ENCODE measurements at regions not wholly inside any gene's neighbourhood (a gene's known extent, or its start where the extent isn't known, plus 50 kb on each side); places are given as distances from the start of the nearest gene placed in this dataset.
A peak's percentile ranks its signal among the peaks of the same experiment; 100 is the strongest.

DNA sequence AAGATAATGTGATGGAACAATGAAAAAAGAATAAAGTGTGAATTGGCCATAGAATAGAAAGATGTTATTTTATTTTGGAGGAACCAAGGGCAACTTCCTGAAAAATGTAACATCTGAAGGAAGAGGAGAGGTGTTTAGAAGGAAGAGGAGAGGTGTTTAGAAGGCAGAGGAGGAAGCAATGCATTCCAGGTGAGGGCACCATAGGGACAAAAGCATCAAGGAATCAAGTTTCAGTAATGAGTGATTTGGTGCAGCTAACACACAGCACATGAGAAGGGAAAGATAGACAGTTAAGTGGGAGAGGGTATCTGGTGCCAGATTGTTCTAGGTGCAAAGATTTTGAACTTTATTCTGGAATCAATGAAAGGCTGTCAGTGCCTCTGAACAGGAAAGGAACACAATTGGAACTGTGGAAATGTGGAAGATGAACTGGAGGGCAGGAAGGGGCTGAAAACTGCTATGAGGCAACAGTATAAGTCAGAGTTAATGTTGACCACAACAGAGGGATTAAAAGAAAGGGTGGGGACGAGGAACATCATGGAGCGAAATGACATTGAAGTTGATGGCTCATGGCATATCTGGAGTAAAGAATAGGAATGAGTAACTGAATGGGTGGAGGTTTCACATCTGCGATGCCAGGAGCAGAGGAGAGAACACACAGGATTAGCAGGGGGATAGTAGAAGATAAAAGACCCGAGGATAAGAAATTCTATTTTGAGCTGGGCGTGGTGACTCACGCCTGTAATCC is 326.6 kb downstream of the LRIG3 start (continued):
- 0 out of 2 replicates have a peak, but pooled peaks have one; percentile 19 for TF ChIP-seq RAD21 (IDR thresholded peaks at IDR 0.05; ENCODE audit: low read depth)
- no peak for TF ChIP-seq ZNF274 (IDR thresholded peaks at IDR 0.05; ENCODE audit: low read depth, low read length)

DNA sequence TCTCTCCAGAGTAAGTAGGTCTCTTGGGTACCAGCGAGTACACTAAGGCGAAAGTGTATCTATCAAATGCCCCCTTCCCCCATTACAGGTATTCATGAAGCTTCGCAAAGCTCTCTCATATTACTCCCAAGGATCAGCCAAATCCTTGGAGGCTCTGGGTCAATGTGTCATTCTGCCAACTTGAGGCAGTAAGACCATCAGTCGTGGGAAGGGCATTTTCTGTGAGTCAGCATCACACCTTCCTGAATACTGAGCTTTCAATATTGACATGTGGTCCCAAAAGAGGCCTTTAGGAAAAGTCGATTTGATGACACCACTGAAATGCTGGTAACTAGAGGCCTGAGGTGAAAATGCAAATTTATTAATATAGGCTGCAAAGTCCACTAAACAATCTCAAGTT is 323.9 kb downstream of the LRIG3 start:
- POLR2A ChIA-PET: no interaction called here
- TF ChIP-seq ZNF274 (IDR thresholded peaks at IDR 0.05; ENCODE audit: low read depth, low read length) (no peak), FOSL1 (IDR thresholded peaks at IDR 0.05; ENCODE audit: low read depth) (no peak), CBX3 (IDR thresholded peaks at IDR 0.05; ENCODE audit: low read depth) (no peak), CEBPB (IDR thresholded peaks at IDR 0.05; ENCODE audit: low read depth) (no peak), SRF (IDR thresholded peaks at IDR 0.05; ENCODE audit: low read depth) (no peak), POLR2A (IDR thresholded peaks at IDR 0.05; ENCODE audit: borderline replicate concordance, extremely low read depth, insufficient read depth, insufficient read length) (no peak), ZFX (IDR thresholded peaks at IDR 0.05) (no peak)
- TF ChIP-seq, protein P1, sequence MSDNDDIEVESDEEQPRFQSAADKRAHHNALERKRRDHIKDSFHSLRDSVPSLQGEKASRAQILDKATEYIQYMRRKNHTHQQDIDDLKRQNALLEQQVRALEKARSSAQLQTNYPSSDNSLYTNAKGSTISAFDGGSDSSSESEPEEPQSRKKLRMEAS (IDR thresholded peaks at IDR 0.05): no peak
- TF ChIP-seq, protein P2, sequence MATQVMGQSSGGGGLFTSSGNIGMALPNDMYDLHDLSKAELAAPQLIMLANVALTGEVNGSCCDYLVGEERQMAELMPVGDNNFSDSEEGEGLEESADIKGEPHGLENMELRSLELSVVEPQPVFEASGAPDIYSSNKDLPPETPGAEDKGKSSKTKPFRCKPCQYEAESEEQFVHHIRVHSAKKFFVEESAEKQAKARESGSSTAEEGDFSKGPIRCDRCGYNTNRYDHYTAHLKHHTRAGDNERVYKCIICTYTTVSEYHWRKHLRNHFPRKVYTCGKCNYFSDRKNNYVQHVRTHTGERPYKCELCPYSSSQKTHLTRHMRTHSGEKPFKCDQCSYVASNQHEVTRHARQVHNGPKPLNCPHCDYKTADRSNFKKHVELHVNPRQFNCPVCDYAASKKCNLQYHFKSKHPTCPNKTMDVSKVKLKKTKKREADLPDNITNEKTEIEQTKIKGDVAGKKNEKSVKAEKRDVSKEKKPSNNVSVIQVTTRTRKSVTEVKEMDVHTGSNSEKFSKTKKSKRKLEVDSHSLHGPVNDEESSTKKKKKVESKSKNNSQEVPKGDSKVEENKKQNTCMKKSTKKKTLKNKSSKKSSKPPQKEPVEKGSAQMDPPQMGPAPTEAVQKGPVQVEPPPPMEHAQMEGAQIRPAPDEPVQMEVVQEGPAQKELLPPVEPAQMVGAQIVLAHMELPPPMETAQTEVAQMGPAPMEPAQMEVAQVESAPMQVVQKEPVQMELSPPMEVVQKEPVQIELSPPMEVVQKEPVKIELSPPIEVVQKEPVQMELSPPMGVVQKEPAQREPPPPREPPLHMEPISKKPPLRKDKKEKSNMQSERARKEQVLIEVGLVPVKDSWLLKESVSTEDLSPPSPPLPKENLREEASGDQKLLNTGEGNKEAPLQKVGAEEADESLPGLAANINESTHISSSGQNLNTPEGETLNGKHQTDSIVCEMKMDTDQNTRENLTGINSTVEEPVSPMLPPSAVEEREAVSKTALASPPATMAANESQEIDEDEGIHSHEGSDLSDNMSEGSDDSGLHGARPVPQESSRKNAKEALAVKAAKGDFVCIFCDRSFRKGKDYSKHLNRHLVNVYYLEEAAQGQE (IDR thresholded peaks at IDR 0.05; ENCODE audit: low read depth): no peak
- ATAC-seq: no peak

More for the DNA sequence above, 323.9 kb downstream of the LRIG3 start:
- intact Hi-C loops (cut with micrococcal nuclease): no loop called here
- DNase-seq (ENCODE audit: low read depth, low spot score): no peak
- Histone ChIP-seq H2AFZ (ENCODE audit: low read depth, low read length, poor library complexity, severe bottlenecking) (no peak overlapping the region), H3K4me1 (ENCODE audit: control insufficient read depth in 1 of 2, insufficient read depth in 2 of 2, low read length in 2 of 2) (peaks cover 4 to 18% of the 10 kb centered on the region in 2 experiments; a peak in 3 of 4 replicates), H3K4me2 (ENCODE audit: low read length) (no peak overlapping the region), H3K79me2 (ENCODE audit: insufficient read depth, low read length) (no peaks in the 10 kb centered on the region), H3K27ac (ENCODE audit: low read depth, low read length) (no peak overlapping the region), H3K9me3 (ENCODE audit: control insufficient read depth in 1 of 2, insufficient read depth in 1 of 2, low read depth in 1 of 2, low read length in 2 of 2) (no peaks in the 10 kb centered on the region), H3K4me3 (replicated peaks in 1 of 2; ENCODE audit: low read depth in 1 of 2, low read length in 2 of 2) (no peak overlapping the region), H3K27me3 (ENCODE audit: insufficient read depth, low read length) (no peaks in the 10 kb centered on the region), H3K36me3 (ENCODE audit: control insufficient read depth in 1 of 2, insufficient read depth in 2 of 2, low read length in 2 of 2) (no peaks in the 10 kb centered on the region), H3K9me2 (ENCODE audit: insufficient read depth) (no peaks in the 10 kb centered on the region), H4K20me1 (ENCODE audit: insufficient read depth) (no peaks in the 10 kb centered on the region), H3K9ac (ENCODE audit: low read length) (no peak overlapping the region)
- ChIA-PET CTCF (no interaction called here), RAD21 (ENCODE audit: low non-redundant PET in 1 of 2, low total read pairs in 2 of 2, uncharacterized antibody in 2 of 2, unreplicated experiment in 2 of 2) (no interaction called here)
- no TSS peak for BruUV-seq (replicated peaks)
